GM23338 (cell line): ENCODE measurements at regions not wholly inside any gene's neighbourhood (a gene's known extent, or its start where the extent isn't known, plus 50 kb on each side); places are given as distances from the start of the nearest gene placed in this dataset.

Source experiments
- ATAC-seq: fragments of 200-7000 bp; cut with Tn5 transposase; 3 replicates; pipeline ENCODE4 v1.9.1; 2020
- DNase-seq: peaks from one replicate; pipeline ENCODE4 v3.0.0-alpha.2; 2015; ENCODE audit warnings: low spot score
- H2AFZ ChIP-seq: fragments of 200-600 bp; sonication (generic); 2 replicates; pipeline ENCODE4 v1.8.0; 2016; ENCODE audit warnings: antibody characterized with exemption, mild to moderate bottlenecking, moderate library complexity
- H3F3A ChIP-seq: fragments of 200-600 bp; sonication (generic); replicated peaks from 2 replicates; pipeline ENCODE4 v1.8.0; 2017; ENCODE audit warnings: antibody characterized with exemption, mixed run types, low read depth
- H3K27ac ChIP-seq: fragments of 200-600 bp; sonication (generic); 2 replicates; pipeline ENCODE4 v1.6.1; 2016; ENCODE audit warnings: low read depth
- H3K27me3 ChIP-seq: fragments of 200-600 bp; sonication (generic); 2 replicates; pipeline ENCODE4 v1.8.0; 2016; ENCODE audit warnings: mild to moderate bottlenecking, mixed run types, moderate library complexity; ENCODE audit not compliant: insufficient read depth
- H3K36me3 ChIP-seq: fragments of 200-600 bp; sonication (generic); 2 replicates; pipeline ENCODE4 v1.8.0; 2016; ENCODE audit warnings: mild to moderate bottlenecking; ENCODE audit not compliant: insufficient read depth
- H3K4me1 ChIP-seq: fragments of 200-600 bp; sonication (generic); 2 replicates; pipeline ENCODE4 v1.8.0; 2016; ENCODE audit warnings: mild to moderate bottlenecking, moderate library complexity; ENCODE audit not compliant: insufficient read depth
- H3K4me2 ChIP-seq: fragments of 200-600 bp; sonication (generic); 2 replicates; pipeline ENCODE4 v1.7.1; 2017; ENCODE audit warnings: mixed run types
- H3K4me3 ChIP-seq: fragments of 200-600 bp; sonication (generic); 2 replicates; pipeline ENCODE4 v1.6.1; 2016; ENCODE audit warnings: mixed run types
- H3K79me2 ChIP-seq: fragments of 200-600 bp; sonication (generic); replicated peaks from 2 replicates; pipeline ENCODE4 v1.8.0; 2017; ENCODE audit warnings: mild to moderate bottlenecking; ENCODE audit not compliant: insufficient read depth
- H3K9me2 ChIP-seq: fragments of 200-600 bp; sonication (generic); 2 replicates; pipeline ENCODE4 v1.8.0; 2017; ENCODE audit not compliant: insufficient read depth
- H4K20me1 ChIP-seq: fragments of 200-600 bp; sonication (generic); replicated peaks from 2 replicates; pipeline ENCODE4 v1.8.0; 2017; ENCODE audit warnings: mild to moderate bottlenecking; ENCODE audit not compliant: insufficient read depth
- H3K27ac Mint-ChIP-seq: 2 replicates; pipeline ENCODE4 v1.8.0; 2020; ENCODE audit warnings: inconsistent platforms, mild to moderate bottlenecking, moderate library complexity, mixed read lengths
- H3K27me3 Mint-ChIP-seq: 3 replicates; pipeline ENCODE4 v1.8.0; 2022; ENCODE audit warnings: low read depth, mild to moderate bottlenecking, moderate library complexity, mixed read lengths, inconsistent platforms; ENCODE audit not compliant: insufficient read depth, poor library complexity
- H3K36me3 Mint-ChIP-seq: 3 replicates; pipeline ENCODE4 v1.8.0; 2021; ENCODE audit warnings: low read depth, mild to moderate bottlenecking, inconsistent platforms, moderate library complexity, mixed read lengths
- H3K4me1 Mint-ChIP-seq: 3 replicates; pipeline ENCODE4 v1.8.0; 2020; ENCODE audit warnings: mild to moderate bottlenecking, inconsistent platforms, mixed read lengths
- H3K4me3 Mint-ChIP-seq: 3 replicates; pipeline ENCODE4 v1.8.0; 2021; ENCODE audit warnings: moderate library complexity, mild to moderate bottlenecking, inconsistent platforms, mixed read lengths
- H3K9me3 Mint-ChIP-seq: 3 replicates; pipeline ENCODE4 v1.8.0; 2020; ENCODE audit warnings: moderate library complexity, mild to moderate bottlenecking, inconsistent platforms, mixed read lengths
- CREB1 ChIP-seq: fragments of 250-450 bp; sonication (Bioruptor Pico); IDR thresholded peaks from 2 replicates; pipeline ENCODE4 v1.5.0; 2020; ENCODE audit warnings: low read depth, mild to moderate bottlenecking, moderate library complexity
- CTCF ChIP-seq, 2 experiments: fragments of 200-600 bp in 1 of 2; sonication (generic) in 1 of 2; conservative IDR thresholded peaks; 2 replicates each; pipeline versions ENCODE4 v1.5.1 to v1.6.1; 2016 to 2017; ENCODE audit warnings: antibody characterized with exemption in 2 of 2, low read depth in 2 of 2, mild to moderate bottlenecking in 2 of 2, moderate library complexity in 1 of 2
- EZH2 ChIP-seq: fragments of 200-600 bp; sonication (generic); IDR thresholded peaks from one replicate; pipeline ENCODE4 v1.8.0; 2017; ENCODE audit warnings: antibody characterized with exemption, mild to moderate bottlenecking, low read depth; ENCODE audit not compliant: unreplicated experiment
- EZH2phosphoT487 ChIP-seq: fragments of 200-600 bp; sonication (generic); IDR thresholded peaks from one replicate; pipeline ENCODE4 v1.8.1; 2018; ENCODE audit warnings: antibody characterized with exemption; ENCODE audit not compliant: unreplicated experiment
- ZNF462 ChIP-seq: fragments of 250-450 bp; sonication (Bioruptor Pico); IDR thresholded peaks from 2 replicates; pipeline ENCODE4 v1.5.0; 2020; ENCODE audit warnings: mild to moderate bottlenecking, moderate library complexity
- TF ChIP-seq, protein P1 (sequence below): IDR thresholded peaks from 2 replicates; pipeline ENCODE4 v1.6.1; 2016; ENCODE audit warnings: antibody characterized with exemption
- TF ChIP-seq, protein P2 (sequence below): IDR thresholded peaks from one replicate; pipeline ENCODE4 v1.6.1; 2018; ENCODE audit warnings: antibody characterized with exemption; ENCODE audit not compliant: unreplicated experiment

DNA sequence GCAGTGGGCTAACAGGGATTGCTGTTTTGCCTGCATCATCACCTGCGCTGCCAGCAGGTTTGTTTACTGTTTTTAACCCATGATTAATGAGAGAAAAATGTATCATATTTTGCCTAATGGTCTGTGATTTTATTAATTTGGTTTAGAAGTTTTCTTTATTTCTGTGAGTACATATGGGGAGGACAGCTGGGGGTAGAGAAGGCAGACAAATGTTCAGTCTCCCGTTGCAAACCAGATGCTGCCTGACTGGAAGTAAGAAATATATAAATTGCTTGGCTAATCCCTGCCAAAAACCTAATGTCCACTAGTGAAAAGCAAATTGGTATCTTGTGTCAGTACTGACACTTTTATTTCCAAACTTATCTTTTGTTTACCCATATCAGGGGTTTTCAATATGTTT, 1766.1 kb upstream of the C9orf72 start:
- no peak overlapping the region for H3K27ac ChIP-seq
- Mint-ChIP-seq H3K4me1 (no peaks in the 10 kb centered on the region), H3K27ac (no peak overlapping the region; the same call in 1 of the 2 replicates), H3K9me3 (peaks cover 3% of the 10 kb centered on the region; the same call in 2 of the 3 replicates), H3K36me3 (no peaks in the 10 kb centered on the region), H3K4me3 (no peak overlapping the region), H3K27me3 (peaks cover 4% of the 10 kb centered on the region)
- no peaks in the 10 kb centered on the region for H3F3A ChIP-seq
- no peak overlapping the region for H3K4me3 ChIP-seq
- H4K20me1 ChIP-seq = no peaks in the 10 kb centered on the region
- H3K4me1 ChIP-seq = no peaks in the 10 kb centered on the region
- no peak for ATAC-seq
- H3K36me3 ChIP-seq = no peaks in the 10 kb centered on the region
- 0 out of 2 replicates have a peak overlapping the region, but pooled peaks have one; percentile 8 for H2AFZ ChIP-seq
- H3K27me3 ChIP-seq = no peaks in the 10 kb centered on the region
- no peaks in the 10 kb centered on the region for H3K79me2 ChIP-seq
- TF ChIP-seq CTCF (conservative IDR thresholded peaks at IDR 0.05; ENCODE audit: low read depth in 2 of 2) (no peak), ZNF462 (no peak), EZH2phosphoT487 (no peak), EZH2 (no peak), CREB1 (CRISPR knock-in tag) (no peak)
- TF ChIP-seq, protein P1, sequence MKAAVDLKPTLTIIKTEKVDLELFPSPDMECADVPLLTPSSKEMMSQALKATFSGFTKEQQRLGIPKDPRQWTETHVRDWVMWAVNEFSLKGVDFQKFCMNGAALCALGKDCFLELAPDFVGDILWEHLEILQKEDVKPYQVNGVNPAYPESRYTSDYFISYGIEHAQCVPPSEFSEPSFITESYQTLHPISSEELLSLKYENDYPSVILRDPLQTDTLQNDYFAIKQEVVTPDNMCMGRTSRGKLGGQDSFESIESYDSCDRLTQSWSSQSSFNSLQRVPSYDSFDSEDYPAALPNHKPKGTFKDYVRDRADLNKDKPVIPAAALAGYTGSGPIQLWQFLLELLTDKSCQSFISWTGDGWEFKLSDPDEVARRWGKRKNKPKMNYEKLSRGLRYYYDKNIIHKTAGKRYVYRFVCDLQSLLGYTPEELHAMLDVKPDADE = no peak
- TF ChIP-seq, protein P2, sequence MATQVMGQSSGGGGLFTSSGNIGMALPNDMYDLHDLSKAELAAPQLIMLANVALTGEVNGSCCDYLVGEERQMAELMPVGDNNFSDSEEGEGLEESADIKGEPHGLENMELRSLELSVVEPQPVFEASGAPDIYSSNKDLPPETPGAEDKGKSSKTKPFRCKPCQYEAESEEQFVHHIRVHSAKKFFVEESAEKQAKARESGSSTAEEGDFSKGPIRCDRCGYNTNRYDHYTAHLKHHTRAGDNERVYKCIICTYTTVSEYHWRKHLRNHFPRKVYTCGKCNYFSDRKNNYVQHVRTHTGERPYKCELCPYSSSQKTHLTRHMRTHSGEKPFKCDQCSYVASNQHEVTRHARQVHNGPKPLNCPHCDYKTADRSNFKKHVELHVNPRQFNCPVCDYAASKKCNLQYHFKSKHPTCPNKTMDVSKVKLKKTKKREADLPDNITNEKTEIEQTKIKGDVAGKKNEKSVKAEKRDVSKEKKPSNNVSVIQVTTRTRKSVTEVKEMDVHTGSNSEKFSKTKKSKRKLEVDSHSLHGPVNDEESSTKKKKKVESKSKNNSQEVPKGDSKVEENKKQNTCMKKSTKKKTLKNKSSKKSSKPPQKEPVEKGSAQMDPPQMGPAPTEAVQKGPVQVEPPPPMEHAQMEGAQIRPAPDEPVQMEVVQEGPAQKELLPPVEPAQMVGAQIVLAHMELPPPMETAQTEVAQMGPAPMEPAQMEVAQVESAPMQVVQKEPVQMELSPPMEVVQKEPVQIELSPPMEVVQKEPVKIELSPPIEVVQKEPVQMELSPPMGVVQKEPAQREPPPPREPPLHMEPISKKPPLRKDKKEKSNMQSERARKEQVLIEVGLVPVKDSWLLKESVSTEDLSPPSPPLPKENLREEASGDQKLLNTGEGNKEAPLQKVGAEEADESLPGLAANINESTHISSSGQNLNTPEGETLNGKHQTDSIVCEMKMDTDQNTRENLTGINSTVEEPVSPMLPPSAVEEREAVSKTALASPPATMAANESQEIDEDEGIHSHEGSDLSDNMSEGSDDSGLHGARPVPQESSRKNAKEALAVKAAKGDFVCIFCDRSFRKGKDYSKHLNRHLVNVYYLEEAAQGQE = no peak
- H3K9me2 ChIP-seq = no peaks in the 10 kb centered on the region
- H3K4me2 ChIP-seq = no peak overlapping the region
- no peak for DNase-seq
